CD4-positive, alpha-beta T cell (primary cell): ENCODE measurements at regions not wholly inside any gene's neighbourhood (a gene's known extent, or its start where the extent isn't known, plus 50 kb on each side); places are given as distances from the start of the nearest gene placed in this dataset.

Source experiments
- ATAC-seq: fragments of 200-7000 bp; cut with Tn5 transposase; one replicate; pipeline ENCODE4 v1.10.0; 2022; ENCODE audit warnings: mild to moderate bottlenecking; ENCODE audit not compliant: poor library complexity
- CTCF ChIA-PET: fragments of 350-600 bp; sonication (Branson Sonifier 250); formaldehyde crosslinking; loops from one replicate; lab custom pipeline; 2021; ENCODE audit warnings: antibody characterized with exemption, inconsistent platforms; lab: Charles Lee
- POLR2A ChIA-PET: fragments of 350-600 bp; sonication (Branson Sonifier 250); formaldehyde crosslinking; loops from one replicate; lab custom pipeline; 2021; ENCODE audit warnings: antibody characterized with exemption, inconsistent platforms; lab: Charles Lee
- DNase-seq, 14 experiments: peaks; one replicate each; pipeline ENCODE4 v3.0.0-alpha.2; 2013 to 2020; ENCODE audit warnings: mixed read lengths in 2 of 14
- H3K27ac ChIP-seq, 2 donors: one replicate each; pipeline versions ENCODE4 v1.5.1 to v1.7.0; 2013; ENCODE audit warnings: low read length in 2 of 2, low read depth in 1 of 2, mild to moderate bottlenecking in 1 of 2
- H3K27me3 ChIP-seq, 2 experiments: 1 replicate in 1 of 2; 2 replicates in 1 of 2; pipeline versions ENCODE4 v1.6.1 to v1.7.0; 2013; ENCODE audit warnings: low read length in 2 of 2, control low read depth in 1 of 2, mild to moderate bottlenecking in 1 of 2, moderate library complexity in 1 of 2; ENCODE audit not compliant: insufficient read depth in 2 of 2, control insufficient read depth in 1 of 2
- H3K36me3 ChIP-seq: one replicate; pipeline ENCODE4 v1.6.1; 2013; ENCODE audit warnings: low read length, control low read depth; ENCODE audit not compliant: insufficient read depth
- H3K4me1 ChIP-seq: one replicate; pipeline ENCODE4 v1.6.1; 2013; ENCODE audit warnings: low read length, control low read depth; ENCODE audit not compliant: insufficient read depth
- H3K4me3 ChIP-seq: one replicate; pipeline ENCODE4 v1.5.1; 2013; ENCODE audit warnings: mild to moderate bottlenecking, low read length, moderate library complexity
- H3K9me3 ChIP-seq, 2 experiments: 1 replicate in 1 of 2; 2 replicates in 1 of 2; pipeline versions ENCODE4 v1.6.1 to v1.7.0; 2013; ENCODE audit warnings: low read length in 2 of 2, mild to moderate bottlenecking in 2 of 2, control low read depth in 1 of 2, moderate library complexity in 1 of 2; ENCODE audit not compliant: control insufficient read depth in 1 of 2, insufficient read depth in 1 of 2
- H3K27ac Mint-ChIP-seq: one replicate; pipeline ENCODE4 v1.8.0; 2020; ENCODE audit warnings: mixed read lengths
- H3K27me3 Mint-ChIP-seq: one replicate; pipeline ENCODE4 v1.8.0; 2021; ENCODE audit warnings: mixed read lengths
- H3K36me3 Mint-ChIP-seq: one replicate; pipeline ENCODE4 v1.8.0; 2021; ENCODE audit warnings: low read depth, mixed read lengths
- H3K4me1 Mint-ChIP-seq: one replicate; pipeline ENCODE4 v1.8.0; 2021; ENCODE audit warnings: low read depth, mixed read lengths
- H3K4me3 Mint-ChIP-seq: one replicate; pipeline ENCODE4 v1.8.0; 2020; ENCODE audit warnings: mild to moderate bottlenecking, mixed read lengths
- H3K9me3 Mint-ChIP-seq: one replicate; pipeline ENCODE4 v1.8.0; 2020; ENCODE audit warnings: mixed read lengths
- CTCF ChIP-seq: fragments of 200-600 bp; IDR thresholded peaks from one replicate; pipeline ENCODE4 v1.8.0; 2022; ENCODE audit warnings: antibody characterized with exemption, mild to moderate bottlenecking
- intact Hi-C, 2 experiments: fragments of 100-400 bp; cut with DNase I in 1 of 2; cut with micrococcal nuclease in 1 of 2; formaldehyde crosslinking; loops; one replicate each; pipeline versions ENCODE4 v1.15.1 to v1.9.0; 2023 to 2025; cut with DNase I, micrococcal nuclease

GRCh38 chr9:79014929-79015699, 556.7 kb upstream of the TLE4 start:
- Histone ChIP-seq H3K27ac (no peak overlapping the region), H3K9me3 (no peaks in the 10 kb centered on the region), H3K27me3 (no peaks in the 10 kb centered on the region), H3K36me3 (no peaks in the 10 kb centered on the region), H3K4me3 (no peak overlapping the region), H3K4me1 (no peaks in the 10 kb centered on the region)
- H3K36me3 Mint-ChIP-seq: no peaks in the 10 kb centered on the region
- no peak overlapping the region for H3K27ac Mint-ChIP-seq
- CTCF ChIA-PET: no interaction called here
- no peaks in the 10 kb centered on the region for H3K4me1 Mint-ChIP-seq
- ATAC-seq (no peak), DNase-seq (no peak)
- no peaks in the 10 kb centered on the region for H3K27me3 Mint-ChIP-seq
- H3K4me3 Mint-ChIP-seq: no peak overlapping the region
- peaks cover 3% of the 10 kb centered on the region for H3K9me3 Mint-ChIP-seq
- intact Hi-C loops: no loop called here
- POLR2A ChIA-PET: no interaction called here
- no peak for TF ChIP-seq CTCF

- POLR2A ChIA-PET: interaction anchor here (0.6 kb wide), 1 partner anchor 129 kb away, joined by 3 read pairs; no protein-coding TSS in a partner anchor
- DNase-seq (no peak), ATAC-seq (no peak)
- no peaks in the 10 kb centered on the region for H3K4me1 Mint-ChIP-seq
- Histone ChIP-seq H3K36me3 (no peaks in the 10 kb centered on the region), H3K27ac (no peak overlapping the region), H3K9me3 (no peaks in the 10 kb centered on the region), H3K4me1 (no peaks in the 10 kb centered on the region), H3K27me3 (no peaks in the 10 kb centered on the region), H3K4me3 (no peak overlapping the region)
- H3K27me3 Mint-ChIP-seq: no peaks in the 10 kb centered on the region
- peaks cover 3% of the 10 kb centered on the region for H3K9me3 Mint-ChIP-seq
- H3K36me3 Mint-ChIP-seq: no peaks in the 10 kb centered on the region
- H3K4me3 Mint-ChIP-seq: no peak overlapping the region
- H3K27ac Mint-ChIP-seq: no peak overlapping the region
- TF ChIP-seq CTCF: no peak
- CTCF ChIA-PET: no interaction called here
- intact Hi-C loops: no loop called here
These were observed 555.8 kb upstream of the TLE4 start for GRCh38 chr9:79015951-79016350.

GRCh38 chr9:79020276-79020675, 551.5 kb upstream of the TLE4 start:
- Histone ChIP-seq H3K27me3 (no peaks in the 10 kb centered on the region), H3K9me3 (no peaks in the 10 kb centered on the region), H3K36me3 (no peaks in the 10 kb centered on the region), H3K4me3 (no peak overlapping the region), H3K27ac (no peak overlapping the region), H3K4me1 (no peaks in the 10 kb centered on the region)
- no peak overlapping the region for H3K4me3 Mint-ChIP-seq
- peaks cover 3% of the 10 kb centered on the region for H3K9me3 Mint-ChIP-seq
- intact Hi-C loops: no loop called here
- H3K27me3 Mint-ChIP-seq: no peaks in the 10 kb centered on the region
- TF ChIP-seq CTCF: no peak
- ChIA-PET POLR2A (no interaction called here), CTCF (no interaction called here)
- DNase-seq (no peak), ATAC-seq (no peak)
- no peaks in the 10 kb centered on the region for H3K4me1 Mint-ChIP-seq
- H3K27ac Mint-ChIP-seq: no peak overlapping the region
- no peaks in the 10 kb centered on the region for H3K36me3 Mint-ChIP-seq
